Fibroblast of lung (primary cell): ENCODE measurements at regions not wholly inside any gene's neighbourhood (a gene's known extent, or its start where the extent isn't known, plus 50 kb on each side); places are given as distances from the start of the nearest gene placed in this dataset.

Experiments
- DNase-seq, 2 donors: peaks; one replicate each; pipeline versions ENCODE4 v3.0.0 to v3.0.0-alpha.2; 2010; ENCODE audit warnings: low read depth in 2 of 2
- H2AFZ ChIP-seq: 2 replicates; pipeline ENCODE4 v1.5.1; 2012; ENCODE audit warnings: low read length, control low read depth, inconsistent platforms
- H3K27ac ChIP-seq: 2 replicates; pipeline ENCODE4 v1.5.1; 2011; ENCODE audit warnings: low read length, control low read depth; ENCODE audit not compliant: insufficient read depth
- H3K27me3 ChIP-seq: 2 replicates; pipeline ENCODE4 v1.5.1; 2011; ENCODE audit warnings: mild to moderate bottlenecking, low read length; ENCODE audit not compliant: control insufficient read depth, insufficient read depth
- H3K36me3 ChIP-seq: 2 replicates; pipeline ENCODE4 v1.5.1; 2011; ENCODE audit warnings: low read length; ENCODE audit not compliant: control insufficient read depth, insufficient read depth
- H3K4me1 ChIP-seq: 2 replicates; pipeline ENCODE4 v1.5.1; 2011; ENCODE audit warnings: low read length; ENCODE audit not compliant: control insufficient read depth, insufficient read depth; ENCODE audit errors: extremely low read depth
- H3K4me2 ChIP-seq: 2 replicates; pipeline ENCODE4 v1.5.1; 2011; ENCODE audit warnings: low read length, control low read depth; ENCODE audit not compliant: insufficient read depth; ENCODE audit errors: extremely low read depth
- H3K4me3 ChIP-seq, 4 experiments: fragments of 200-600 bp in 1 of 4; sonication (generic) in 1 of 4; replicated peaks in 1 of 4; 2 replicates each; pipeline ENCODE4 v1.5.1; 2011 to 2016; ENCODE audit warnings: low read length in 4 of 4, low read depth in 3 of 4, mild to moderate bottlenecking in 3 of 4, control low read depth in 2 of 4, inconsistent platforms in 1 of 4, mixed read lengths in 1 of 4; ENCODE audit not compliant: insufficient read depth in 1 of 4; ENCODE audit errors: control extremely low read depth in 1 of 4
- H3K79me2 ChIP-seq: 2 replicates; pipeline ENCODE4 v1.5.1; 2012; ENCODE audit warnings: mild to moderate bottlenecking, low read length, inconsistent platforms; ENCODE audit not compliant: control insufficient read depth, insufficient read depth
- H3K9ac ChIP-seq: 2 replicates; pipeline ENCODE4 v1.5.1; 2011; ENCODE audit warnings: mild to moderate bottlenecking, low read length, control low read depth; ENCODE audit not compliant: insufficient read depth
- H3K9me3 ChIP-seq: 2 replicates; pipeline ENCODE4 v1.5.1; 2012; ENCODE audit warnings: low read depth, low read length; ENCODE audit not compliant: control insufficient read depth, insufficient read depth
- H4K20me1 ChIP-seq: 2 replicates; pipeline ENCODE4 v1.5.1; 2011; ENCODE audit warnings: low read length; ENCODE audit not compliant: control insufficient read depth, insufficient read depth; ENCODE audit errors: extremely low read depth
- EZH2 ChIP-seq: IDR thresholded peaks from 2 replicates; pipeline ENCODE4 v1.5.1; 2012; ENCODE audit warnings: low read length, control low read depth, mild to moderate bottlenecking; ENCODE audit errors: missing control alignments
- TF ChIP-seq, protein P1 (sequence below), 2 donors: IDR thresholded peaks in 1 of 2; conservative IDR thresholded peaks in 1 of 2; 1 replicate in 1 of 2; 2 replicates in 1 of 2; pipeline ENCODE4 v1.5.1; 2011 to 2012; ENCODE audit warnings: low read length in 2 of 2, control low read depth in 1 of 2, inconsistent platforms in 1 of 2, low read depth in 1 of 2, mild to moderate bottlenecking in 1 of 2

DNA sequence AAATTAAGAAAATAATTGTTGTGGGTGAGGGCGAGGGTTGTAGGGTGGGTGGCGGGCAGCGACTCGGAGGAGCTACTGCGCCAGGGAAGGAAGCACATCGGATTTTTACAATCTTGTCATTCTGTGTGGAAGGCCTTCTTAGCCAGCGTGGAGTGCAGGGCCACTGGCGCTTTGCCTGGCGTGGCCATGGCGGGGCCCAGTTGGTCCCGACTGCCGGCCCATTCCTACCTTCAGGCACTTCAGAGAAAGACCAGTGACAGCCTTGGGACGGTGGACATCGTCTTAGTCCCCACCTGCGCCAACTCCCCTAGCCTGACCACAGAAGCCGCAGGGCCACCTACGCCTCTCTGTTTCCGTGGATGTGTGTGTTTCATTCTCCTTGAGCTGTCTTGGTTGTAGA, 136.9 kb upstream of the NEGR1 start:
- Histone ChIP-seq H3K9ac (no peak overlapping the region), H3K27ac (no peak overlapping the region), H3K4me2 (no peak overlapping the region), H2AFZ (no peak overlapping the region), H3K27me3 (no peaks in the 10 kb centered on the region), H3K4me3 (no peak overlapping the region), H3K4me1 (no peaks in the 10 kb centered on the region), H3K36me3 (no peaks in the 10 kb centered on the region), H3K9me3 (no peaks in the 10 kb centered on the region), H3K79me2 (no peaks in the 10 kb centered on the region), H4K20me1 (no peaks in the 10 kb centered on the region)
- DNase-seq: no peak
- TF ChIP-seq EZH2: no peak
- TF ChIP-seq, protein P1, sequence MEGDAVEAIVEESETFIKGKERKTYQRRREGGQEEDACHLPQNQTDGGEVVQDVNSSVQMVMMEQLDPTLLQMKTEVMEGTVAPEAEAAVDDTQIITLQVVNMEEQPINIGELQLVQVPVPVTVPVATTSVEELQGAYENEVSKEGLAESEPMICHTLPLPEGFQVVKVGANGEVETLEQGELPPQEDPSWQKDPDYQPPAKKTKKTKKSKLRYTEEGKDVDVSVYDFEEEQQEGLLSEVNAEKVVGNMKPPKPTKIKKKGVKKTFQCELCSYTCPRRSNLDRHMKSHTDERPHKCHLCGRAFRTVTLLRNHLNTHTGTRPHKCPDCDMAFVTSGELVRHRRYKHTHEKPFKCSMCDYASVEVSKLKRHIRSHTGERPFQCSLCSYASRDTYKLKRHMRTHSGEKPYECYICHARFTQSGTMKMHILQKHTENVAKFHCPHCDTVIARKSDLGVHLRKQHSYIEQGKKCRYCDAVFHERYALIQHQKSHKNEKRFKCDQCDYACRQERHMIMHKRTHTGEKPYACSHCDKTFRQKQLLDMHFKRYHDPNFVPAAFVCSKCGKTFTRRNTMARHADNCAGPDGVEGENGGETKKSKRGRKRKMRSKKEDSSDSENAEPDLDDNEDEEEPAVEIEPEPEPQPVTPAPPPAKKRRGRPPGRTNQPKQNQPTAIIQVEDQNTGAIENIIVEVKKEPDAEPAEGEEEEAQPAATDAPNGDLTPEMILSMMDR (conservative IDR thresholded peaks at IDR 0.05 in 1 of 2, IDR thresholded peaks at IDR 0.05 in 1 of 2; ENCODE audit: low read depth in 1 of 2, low read length in 2 of 2): no peak

DNA sequence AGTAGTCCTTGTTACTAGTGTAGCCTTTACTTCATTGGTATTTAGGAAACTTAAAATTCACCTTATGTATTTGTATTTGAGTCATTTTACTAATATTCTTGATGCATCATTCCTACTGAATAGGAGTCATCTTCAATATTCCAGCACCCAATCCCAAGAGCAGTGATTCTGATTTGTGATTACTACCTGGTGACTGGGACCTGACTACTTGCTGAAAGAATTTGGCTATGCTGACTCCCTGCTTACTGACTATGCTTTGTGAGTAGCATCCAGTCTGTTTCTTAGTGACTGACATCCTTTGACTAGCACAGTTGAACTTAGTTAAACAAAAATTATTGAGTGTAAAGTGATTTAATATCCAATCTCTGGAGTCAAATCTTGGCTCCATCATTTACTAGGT, 129.9 kb upstream of the NEGR1 start:
- Histone ChIP-seq H3K4me2 (no peak overlapping the region), H3K27ac (no peak overlapping the region), H3K9me3 (no peaks in the 10 kb centered on the region), H3K9ac (no peak overlapping the region), H3K36me3 (no peaks in the 10 kb centered on the region), H2AFZ (no peak overlapping the region), H4K20me1 (no peaks in the 10 kb centered on the region), H3K4me1 (no peaks in the 10 kb centered on the region), H3K27me3 (no peaks in the 10 kb centered on the region), H3K79me2 (no peaks in the 10 kb centered on the region), H3K4me3 (no peak overlapping the region)
- DNase-seq: peak in 1 of 2 donors; percentile 49
- TF ChIP-seq, protein P1 (conservative IDR thresholded peaks at IDR 0.05 in 1 of 2, IDR thresholded peaks at IDR 0.05 in 1 of 2; ENCODE audit: low read depth in 1 of 2, low read length in 2 of 2): no peak
- no peak for TF ChIP-seq EZH2

DNA sequence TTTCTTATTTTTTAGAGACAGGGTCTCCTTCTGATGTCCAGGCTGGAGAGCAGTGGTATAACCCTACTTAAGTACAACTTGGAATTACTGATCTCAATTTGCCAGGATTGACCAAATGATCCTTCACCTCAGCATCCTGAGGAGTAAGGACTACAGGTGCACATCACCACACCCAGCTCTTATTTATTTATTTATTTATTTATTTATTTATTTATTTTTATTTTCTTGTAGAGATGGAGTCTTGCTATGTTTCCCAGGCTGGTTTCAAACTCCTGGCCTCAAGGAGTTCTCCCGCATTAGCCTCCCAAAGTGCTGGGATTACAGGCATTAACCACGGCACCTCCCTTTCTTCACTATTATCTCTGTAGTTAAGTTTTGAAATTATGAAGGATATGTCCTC, 117.5 kb upstream of the NEGR1 start:
- DNase-seq: no peak
- TF ChIP-seq EZH2: no peak
- TF ChIP-seq, protein P1 (conservative IDR thresholded peaks at IDR 0.05 in 1 of 2, IDR thresholded peaks at IDR 0.05 in 1 of 2; ENCODE audit: low read depth in 1 of 2, low read length in 2 of 2): no peak
- no peaks in the 10 kb centered on the region for H3K79me2 ChIP-seq
- no peaks in the 10 kb centered on the region for H3K9me3 ChIP-seq
- no peak overlapping the region for H2AFZ ChIP-seq
- H3K36me3 ChIP-seq: no peaks in the 10 kb centered on the region
- H3K4me3 ChIP-seq: no peak overlapping the region
- H4K20me1 ChIP-seq: no peaks in the 10 kb centered on the region
- H3K9ac ChIP-seq: no peak overlapping the region
- H3K4me2 ChIP-seq: no peak overlapping the region
- no peaks in the 10 kb centered on the region for H3K4me1 ChIP-seq
- no peaks in the 10 kb centered on the region for H3K27me3 ChIP-seq
- H3K27ac ChIP-seq: no peak overlapping the region
